NCI-H748 treated with DMSO at 0.1 percent for 48 hours (cell line): ENCODE measurements at regions not wholly inside any gene's neighbourhood (a gene's known extent, or its start where the extent isn't known, plus 50 kb on each side); places are given as distances from the start of the nearest gene placed in this dataset.
A peak's percentile ranks its signal among the peaks of the same experiment; 100 is the strongest.
"Not testable (repeated sequence)": the region's sequence is repeated elsewhere in the genome, so short reads cannot be mapped to it uniquely, and the experiment has no call there.

ENCODE experiments used
- DNase-seq: peaks from one replicate; lab custom pipeline; 2025; lab: John Stamatoyannopoulos, UW

DNA sequence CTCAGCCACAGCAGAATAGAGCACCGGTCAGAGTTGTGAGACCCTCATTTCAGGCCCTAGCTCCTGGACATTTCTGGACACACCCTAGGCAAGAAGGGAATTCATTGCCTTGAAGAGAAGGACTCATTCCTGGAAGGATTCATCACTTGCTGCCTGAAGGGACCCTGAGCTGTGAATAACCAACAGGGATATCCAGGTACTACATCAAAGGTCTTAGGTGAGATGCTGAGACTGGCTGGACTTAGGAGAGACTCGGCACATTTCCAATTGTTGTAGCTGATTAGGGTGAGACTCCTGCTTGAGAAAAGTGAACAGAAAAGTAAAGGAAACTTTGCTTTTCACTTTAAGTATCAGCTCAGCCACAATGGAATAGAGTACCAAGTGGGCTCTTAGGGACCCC, 208.1 kb upstream of the CDKN2B start:
- DNase-seq, result no peak

DNA sequence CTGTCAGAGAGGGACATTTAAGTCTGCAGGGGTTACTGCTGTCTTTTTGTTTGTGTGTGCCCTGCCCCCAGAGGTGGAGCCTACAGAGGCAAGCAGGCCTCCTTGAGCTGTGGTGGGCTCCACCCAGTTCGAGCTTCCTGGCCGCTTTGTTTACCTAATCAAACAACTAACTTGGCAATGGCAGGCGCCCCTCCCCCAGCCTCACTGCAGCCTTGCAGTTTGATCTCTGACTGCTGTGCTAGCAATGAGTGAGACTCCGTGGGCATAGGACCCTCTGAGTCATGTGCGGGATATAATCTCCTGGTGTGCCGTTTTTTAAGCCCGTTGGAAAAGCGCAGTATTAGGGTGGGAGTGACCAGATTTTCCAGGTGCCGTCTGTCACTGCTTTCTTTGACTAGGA, 216.8 kb upstream of the CDKN2B start:
- not testable (repeated sequence) for DNase-seq

DNA sequence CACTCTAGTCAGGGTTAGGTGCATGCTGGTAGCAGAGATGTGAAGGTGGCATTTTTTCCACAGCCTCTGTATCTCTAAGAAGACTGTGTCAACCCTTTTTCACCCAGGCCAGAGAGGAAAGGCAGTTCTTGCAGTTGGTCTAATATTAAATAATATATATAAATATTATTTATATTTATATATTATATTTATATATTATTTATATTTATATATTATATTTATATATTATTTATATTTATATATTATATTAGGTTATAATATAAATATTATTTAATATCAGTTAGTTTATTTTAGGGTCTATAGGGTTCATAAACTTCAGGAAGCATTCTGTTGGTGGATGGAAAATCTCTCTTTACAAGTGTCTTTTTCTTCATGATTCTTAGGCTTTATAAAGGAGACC, 218.6 kb upstream of the DMRTA1 start:
- DNase-seq, result no peak

DNA sequence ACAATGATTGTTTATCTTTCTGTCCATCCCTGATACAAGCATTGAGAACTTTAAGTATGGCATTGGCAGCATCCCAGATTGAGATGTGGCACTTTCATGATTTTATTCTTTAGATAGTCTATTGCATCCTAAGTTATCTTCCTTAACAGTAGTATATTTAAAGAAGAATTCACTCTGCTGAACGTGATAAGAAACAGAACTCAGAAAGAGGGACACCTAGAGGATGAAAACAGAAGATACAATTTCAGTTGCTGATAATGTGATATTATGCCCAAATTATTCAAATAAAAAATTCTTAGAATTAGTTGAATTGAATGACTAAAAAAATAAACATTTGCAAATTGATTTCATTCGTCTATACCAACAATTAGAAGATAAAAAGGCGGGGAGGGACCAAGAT, 218.1 kb upstream of the DMRTA1 start:
- DNase-seq, result peak; percentile 9

DNA sequence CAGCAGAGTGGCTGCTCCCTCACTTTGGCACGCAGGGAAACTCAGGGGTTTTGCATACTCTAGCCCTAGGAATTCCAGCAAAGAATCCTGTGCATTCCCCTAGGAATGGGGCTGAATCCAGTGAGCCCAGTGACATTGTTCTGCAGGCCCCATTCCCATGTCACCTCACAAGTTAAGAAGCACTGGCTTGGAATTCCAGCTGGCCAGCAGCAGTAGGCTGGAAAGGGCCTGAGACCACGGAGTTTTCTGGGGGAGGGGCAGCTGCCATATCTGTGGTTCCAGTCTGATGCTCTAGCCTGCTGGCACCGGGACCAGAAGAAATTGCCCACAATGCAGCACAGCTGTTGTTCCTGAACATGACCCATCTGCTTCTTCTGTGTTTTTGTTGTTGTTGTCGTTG, 217.6 kb upstream of the DMRTA1 start:
- DNase-seq, result no peak

DNA sequence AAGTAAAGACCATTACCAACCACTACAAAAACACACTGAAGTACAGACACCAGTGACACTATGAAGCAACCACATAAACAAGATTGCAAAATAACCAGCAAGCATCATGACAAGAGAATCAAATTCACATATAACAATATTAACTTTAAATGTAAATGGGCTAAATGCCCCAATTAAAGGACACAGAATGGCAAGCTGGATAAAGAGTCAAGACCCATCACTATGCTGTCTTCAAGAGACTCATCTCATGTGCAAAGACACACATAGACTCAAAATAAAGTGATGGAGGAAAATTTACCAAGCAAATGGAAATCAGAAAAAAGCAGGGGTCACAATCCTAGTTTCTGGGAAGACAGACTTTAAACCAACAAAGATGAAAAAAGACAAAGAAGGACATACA, 215.3 kb upstream of the DMRTA1 start:
- not testable (repeated sequence) for DNase-seq

DNA sequence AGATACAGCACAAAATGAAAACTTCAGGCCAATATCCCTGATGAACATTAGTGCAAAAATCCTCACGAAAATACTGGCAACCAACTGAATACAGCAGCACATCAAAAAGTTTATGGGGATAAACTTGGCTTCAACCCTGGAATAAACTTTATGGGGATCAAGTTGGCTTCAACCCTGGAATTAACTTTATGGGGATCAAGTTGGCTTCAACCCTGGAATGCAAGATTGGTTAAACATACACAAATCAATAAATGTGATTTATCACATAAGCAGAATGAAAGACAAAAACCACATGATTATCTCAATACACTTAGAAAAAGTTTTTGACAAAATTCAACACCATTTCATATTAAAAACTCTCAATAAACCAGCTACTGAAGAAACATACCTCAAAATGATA, 213.7 kb upstream of the DMRTA1 start:
- no peak for DNase-seq

DNA sequence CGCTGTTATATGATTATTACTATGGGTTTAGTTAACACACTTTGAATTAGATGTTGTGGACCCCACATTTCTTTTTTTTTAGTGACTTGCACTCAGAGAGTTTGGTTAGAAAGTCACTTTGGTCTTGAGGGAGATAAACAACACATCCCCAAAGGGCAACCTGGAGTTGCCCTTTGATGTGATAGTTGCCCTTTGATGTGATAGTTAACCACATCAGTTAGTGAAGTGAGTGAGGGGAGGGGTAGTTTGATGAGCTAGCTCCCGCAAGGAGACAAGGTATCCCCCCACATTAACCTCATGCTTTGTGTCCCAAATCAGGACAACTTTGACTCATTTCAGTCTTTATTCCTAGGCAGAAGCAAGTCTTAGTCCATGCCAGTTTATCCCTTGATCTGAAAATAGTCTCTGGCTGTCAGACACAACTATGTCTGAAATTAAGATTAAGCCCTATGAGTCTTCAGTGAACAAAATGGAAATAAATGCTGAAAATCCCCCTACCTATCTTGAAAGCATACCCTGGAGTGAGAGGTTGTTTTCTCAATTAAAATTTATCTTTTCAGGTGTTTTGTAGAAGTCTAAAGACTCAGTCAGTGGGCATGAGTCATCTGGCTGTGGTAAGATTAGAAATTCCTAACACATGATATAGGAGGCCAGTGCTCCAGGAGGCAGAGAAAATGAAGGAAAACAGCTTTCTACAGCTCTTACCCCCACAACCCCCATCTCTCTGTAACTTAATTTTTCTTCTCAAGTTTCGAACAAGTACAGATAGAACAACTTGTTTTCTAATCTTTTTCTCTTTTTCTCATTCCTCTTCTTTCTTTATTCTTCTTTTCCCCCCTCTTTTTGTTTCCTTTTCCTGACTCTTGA, 208.9 kb upstream of the DMRTA1 start:
- DNase-seq, result no peak

DNA sequence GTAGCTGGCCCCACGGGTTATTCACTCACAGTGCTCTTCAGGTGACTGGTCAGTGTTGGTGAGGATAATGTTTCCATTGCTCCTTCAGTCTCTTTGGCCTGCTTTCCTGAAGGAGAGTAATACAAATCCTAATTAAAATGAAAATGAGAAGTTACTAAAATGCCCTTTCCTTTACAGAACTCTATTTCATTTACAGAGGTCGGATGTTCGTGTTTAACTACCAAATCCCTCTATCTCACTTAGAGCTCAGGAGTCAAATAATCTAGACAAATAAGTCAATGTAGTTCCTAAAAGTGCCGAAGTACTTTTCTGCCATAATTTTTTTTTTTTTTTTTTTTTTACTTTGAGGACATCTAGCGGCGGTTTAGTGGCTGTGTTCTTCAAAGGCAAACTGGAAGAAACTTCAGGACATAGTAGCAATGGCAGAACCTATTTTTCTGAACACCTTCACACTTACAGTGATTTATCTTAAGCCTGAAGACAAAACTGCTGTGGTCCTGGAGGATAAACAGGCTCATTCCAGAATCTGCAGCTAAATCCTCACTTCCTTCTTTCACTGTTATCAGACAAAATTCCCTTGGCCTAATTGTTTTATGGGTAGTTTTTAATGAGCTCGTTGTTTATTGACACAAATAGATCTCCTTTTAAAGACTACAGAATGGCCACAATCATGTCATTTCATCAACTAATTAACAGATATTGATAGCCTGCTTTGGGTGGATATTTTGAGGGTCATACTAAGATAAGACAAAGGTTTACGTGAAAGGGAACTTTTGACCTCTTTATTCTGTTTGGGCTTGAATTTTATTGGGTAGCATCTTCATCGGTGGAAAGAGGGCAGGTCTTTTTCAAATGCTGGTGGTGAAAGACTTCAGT, 207.6 kb upstream of the DMRTA1 start:
- peak; percentile 5 for DNase-seq

DNA sequence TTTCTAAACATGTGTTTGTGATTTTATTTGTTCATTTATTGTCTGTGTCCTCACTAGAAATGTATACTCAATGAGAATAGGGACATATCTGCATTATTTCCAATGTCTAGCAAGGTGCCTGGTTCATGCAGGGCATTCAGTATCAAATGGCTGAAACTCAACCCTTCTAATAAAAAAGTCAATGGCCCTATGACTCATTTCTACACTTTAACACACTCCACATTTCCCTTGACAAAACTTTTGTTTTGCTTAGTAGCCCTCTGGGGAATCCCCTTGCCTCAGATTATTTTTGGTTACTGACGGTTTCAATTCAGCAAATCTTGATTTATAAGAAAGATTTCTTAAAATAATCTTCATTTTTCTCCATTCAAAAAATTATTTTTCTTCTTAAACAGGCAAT, 206.0 kb upstream of the DMRTA1 start:
- no peak for DNase-seq

DNA sequence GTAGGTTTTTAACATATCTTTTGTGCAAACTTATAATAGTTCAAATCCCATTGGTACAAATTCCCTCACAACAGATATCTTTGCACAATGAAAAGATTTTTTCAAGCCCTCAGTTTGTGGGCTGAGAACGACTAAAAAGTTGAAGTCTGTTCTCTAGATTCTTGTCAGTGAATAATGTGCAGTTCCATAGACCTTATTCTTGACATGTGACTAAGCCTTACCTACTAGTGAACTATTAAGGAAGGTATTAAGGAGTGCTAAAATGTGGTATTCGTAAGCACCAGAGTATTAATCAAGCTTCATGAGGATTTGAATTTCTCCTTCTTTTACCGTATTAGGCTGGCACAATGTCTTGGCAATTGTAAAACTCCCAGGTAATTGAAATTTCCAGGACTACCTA, 205.6 kb upstream of the DMRTA1 start:
- DNase-seq, result no peak

DNA sequence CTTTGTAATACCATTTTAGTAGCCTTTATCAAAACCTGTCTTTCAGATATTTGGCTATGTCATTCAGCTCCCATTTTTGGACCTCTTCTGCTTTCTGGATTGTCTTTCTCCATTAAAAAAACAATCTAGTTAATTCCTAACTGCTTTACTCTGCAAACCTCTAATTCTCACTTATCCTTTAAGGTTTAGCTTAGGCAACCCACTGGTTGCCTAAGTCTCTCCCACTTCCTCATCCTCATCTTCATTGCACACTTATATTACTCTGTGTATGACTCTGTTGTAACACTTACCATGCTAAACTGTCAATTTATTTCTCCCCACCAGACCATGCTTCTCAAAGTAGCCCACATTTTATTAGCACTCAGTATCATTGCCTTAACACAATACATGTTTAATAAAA, 205.0 kb upstream of the DMRTA1 start:
- no peak for DNase-seq

DNA sequence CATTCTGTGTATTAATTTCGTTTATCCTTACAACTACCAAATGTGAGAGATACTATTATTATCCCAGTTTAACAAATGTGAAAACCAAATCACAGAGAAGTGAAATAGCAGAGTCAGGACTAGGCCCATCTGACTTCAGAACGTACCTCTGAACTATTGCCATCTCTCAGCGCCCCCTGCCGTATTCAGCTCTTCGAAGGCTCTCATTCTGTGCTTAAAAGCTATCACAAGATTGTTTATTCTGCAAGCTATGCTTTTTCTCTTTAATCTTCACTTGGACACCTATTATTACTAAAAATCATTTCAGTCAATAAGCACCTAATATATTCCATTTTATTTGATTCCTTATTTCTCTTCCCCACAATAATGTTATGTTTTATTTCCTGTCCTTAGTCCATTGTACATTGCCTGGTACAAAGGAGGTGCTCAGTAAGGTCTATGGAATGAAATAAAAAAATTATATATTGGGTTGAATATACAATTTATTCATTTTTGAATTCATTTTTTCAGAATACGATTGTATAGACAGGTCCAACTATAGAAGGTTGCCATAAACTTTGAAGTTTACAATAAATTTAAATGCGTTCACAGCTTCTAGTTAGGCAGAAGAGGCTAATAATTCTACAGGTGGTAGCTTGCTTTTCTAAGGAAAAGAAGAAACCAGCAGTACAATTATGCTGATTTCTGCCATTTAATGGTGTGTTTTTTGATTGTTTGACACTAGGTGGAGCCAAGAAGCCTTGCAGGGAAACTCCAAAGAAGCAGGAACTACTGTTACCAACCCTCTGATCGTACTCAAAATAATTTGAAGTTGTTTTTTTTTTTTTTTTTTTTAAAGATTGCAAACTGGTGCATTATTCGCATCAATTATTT, 202.2 kb upstream of the DMRTA1 start:
- peak; percentile 45 for DNase-seq

DNA sequence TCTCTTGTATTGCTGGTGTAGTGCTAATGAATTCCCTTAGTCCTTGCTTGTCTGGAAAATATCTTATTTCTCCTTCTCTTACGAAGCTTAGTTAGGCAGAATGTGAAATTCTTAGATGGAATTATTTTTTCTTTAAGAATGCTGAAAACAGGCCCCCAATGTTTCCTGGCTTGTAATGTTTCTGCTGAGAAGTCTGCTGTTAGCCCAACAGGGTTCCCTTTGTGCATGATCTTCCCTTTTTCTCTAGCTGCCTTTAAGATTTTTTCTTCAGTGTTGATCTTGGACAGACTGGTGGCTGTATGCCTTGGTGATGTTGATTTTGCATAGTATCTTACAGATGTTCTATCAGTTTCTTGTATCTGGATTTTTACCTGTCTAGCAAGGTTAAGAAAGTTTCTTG, 191.3 kb upstream of the DMRTA1 start:
- DNase-seq, result no peak

DNA sequence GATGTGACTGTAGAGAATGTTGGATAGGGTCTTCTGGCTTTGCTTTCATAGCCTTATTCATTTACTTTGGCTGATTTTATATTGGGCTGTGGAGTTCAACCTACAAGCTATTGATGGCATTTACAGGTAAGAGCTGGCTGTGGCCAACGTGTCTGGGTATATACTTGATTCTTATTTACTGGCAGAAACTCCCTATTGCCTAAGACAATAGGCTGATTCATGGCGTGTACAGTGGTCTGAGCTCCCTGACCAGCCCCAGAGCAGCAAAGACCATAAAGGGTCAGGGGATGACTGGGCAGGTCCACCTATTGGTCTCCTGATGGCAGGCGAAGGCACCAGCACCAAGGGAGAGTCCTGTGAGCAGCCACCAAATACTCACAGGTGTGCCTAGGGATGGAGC, 190.2 kb upstream of the DMRTA1 start:
- no peak for DNase-seq

DNA sequence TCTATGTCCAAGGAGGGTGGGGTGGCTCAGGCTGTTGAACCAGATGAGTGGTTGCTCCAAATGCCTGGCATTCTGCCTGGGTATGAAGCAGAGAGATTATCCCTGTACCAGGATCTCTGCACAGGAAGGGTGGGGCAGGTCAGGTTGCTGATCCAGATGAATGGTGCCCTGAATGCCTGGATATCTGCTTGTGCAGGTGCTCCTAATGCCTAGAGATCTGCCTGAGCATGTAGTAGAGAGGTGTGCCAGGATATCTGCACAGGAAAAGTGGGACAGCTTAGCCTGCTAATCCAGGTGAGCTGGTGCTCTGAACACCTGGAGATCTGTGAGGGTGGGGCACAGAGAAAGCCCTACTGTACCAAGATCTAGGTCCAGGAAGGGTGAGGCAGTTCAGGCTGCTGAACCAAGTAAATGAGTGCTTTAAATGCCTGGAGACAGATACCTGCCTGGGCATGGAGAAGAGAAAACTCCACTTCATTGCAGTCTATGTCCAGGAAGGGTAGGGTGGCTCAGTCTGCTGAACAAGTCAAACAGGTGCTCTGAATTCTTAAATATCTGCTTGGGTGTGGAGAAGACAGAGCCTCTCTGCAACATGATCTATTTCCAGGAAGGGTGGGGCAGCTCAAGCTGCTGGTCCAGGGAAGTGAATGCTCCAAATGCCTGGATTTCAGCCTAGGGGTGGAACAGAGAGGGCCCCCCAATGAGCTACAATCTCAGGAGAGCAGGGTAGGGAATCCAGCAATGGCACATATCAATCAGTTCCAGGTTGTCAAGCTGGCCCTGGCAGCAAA, 189.4 kb upstream of the DMRTA1 start:
- no peak for DNase-seq

DNA sequence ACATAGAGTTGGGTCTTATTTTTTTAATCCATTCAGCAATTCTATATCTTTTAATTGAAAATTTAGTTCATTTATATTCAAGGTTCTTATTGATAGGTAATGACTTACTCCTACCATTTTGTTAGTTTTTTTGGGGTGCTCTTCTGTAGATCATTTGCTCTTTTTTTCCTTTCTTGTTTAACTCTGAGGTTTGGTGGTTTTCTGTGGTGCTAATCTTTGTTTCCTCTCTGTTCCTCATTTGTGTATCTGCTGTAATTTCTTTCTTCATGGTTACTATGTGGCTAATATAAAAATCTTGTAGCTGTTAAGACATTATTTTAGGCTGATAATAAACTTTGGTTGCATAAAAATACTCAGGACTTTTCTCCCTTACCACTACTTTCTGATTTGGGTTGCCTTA, 181.6 kb upstream of the DMRTA1 start:
- no peak for DNase-seq

DNA sequence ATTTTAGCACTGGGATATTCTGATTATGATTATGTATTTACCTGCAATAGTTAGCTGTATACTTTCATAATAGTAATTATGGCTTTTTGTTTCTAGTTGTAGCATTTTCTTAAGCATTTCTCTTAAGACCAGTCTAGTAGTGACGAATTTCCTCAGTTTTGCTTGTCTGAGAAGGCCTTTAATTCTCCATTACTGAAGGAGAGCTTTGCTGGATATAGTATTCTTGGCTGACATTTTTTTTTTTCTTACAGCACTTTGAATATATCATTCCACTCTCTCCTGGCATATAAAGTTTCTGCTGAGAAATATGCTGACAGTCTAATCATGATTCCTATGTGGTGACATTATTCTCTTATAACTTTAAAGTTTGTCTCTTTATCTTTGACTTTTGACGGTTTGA, 181.1 kb upstream of the DMRTA1 start:
- no peak for DNase-seq

DNA sequence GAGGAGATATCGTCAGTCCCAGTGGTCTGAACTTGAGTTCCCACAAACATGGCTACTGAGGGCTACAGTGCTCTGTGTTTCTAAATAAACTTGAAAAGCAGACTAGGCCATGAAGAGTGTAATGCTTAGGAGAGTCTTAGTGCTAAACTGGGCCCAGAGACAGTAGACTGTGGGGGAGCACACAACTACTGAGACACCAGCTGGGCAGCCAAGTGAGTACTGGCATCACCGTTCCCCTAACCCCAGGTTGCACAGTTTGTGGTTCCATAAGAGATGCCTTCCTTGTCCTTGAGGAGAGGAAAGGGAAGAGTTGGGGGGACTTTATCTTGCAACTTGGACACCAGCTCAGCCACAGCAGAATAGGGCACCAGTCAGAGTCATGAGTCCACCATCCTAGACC, 172.1 kb upstream of the DMRTA1 start:
- DNase-seq, result no peak

DNA sequence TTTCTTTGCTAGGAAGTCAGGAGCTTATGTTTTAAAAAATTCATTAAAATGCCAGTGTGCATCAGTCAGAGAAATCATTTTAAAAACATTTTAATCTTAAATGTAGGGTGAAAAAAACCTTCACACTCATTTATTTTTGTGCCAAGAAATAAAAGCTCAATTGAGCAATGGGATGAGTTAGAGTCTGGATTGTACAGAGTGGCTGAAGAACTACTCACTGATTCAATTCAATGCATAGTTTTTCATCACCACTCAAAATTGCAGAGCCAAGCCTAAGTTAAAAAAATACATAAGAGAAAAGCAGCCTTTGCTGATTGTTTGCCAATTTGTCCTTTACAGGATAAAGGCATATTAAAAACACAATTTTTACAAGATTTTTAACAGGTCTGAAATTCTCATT, 168.2 kb upstream of the DMRTA1 start:
- no peak for DNase-seq

DNA sequence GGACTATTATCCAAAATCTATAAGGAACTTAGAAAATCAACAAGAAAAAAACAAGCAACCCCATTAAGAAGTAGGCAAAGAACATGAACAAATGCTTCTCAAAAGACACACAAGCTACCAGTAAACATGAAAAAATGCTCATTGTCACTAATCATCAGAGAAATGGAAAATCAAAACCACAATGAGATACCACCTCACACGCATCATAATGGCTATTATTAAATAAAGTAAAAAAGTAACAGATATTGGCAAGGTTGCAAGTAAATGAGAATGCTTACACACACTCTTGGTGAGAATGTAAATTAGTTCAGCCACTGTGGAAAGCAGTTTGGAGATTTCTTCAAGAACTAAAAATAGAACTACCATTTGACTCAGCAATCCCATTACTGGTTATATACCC, 167.0 kb upstream of the DMRTA1 start:
- DNase-seq, result no peak

DNA sequence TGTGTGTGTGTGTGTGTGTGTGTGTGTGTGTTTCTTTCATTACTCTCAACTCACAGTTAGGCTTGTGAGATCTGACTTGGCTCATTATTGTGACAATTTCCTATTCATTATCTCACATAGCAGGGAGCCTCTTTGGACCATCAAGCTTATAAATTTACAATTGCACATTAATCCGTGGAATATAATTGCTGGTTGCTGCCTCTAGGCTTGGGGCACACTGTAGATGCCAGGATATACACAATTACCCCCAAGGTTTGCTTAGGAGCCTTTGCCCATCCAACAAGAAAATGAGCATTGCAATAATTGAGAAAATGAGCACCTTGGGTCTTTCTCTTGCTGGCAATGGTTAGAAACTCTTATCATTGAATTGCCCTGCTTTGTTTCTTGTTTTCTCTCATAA, 161.6 kb upstream of the DMRTA1 start:
- no peak for DNase-seq
